Posterior cingulate gyrus (tissue), 11 donors: ENCODE measurements at regions not wholly inside any gene's neighbourhood (a gene's known extent, or its start where the extent isn't known, plus 50 kb on each side); places are given as distances from the start of the nearest gene placed in this dataset.

Source experiments
- DNase-seq, 10 donors: peaks; one replicate each; pipeline versions ENCODE4 v3.0.0 to v3.0.0-alpha.2; 2020 to 2021; ENCODE audit warnings: mixed read lengths in 3 of 10
- intact Hi-C: fragments of 100-400 bp; cut with DNase I; formaldehyde crosslinking; loops from one replicate; pipeline ENCODE4 v1.15.1; 2023

DNA sequence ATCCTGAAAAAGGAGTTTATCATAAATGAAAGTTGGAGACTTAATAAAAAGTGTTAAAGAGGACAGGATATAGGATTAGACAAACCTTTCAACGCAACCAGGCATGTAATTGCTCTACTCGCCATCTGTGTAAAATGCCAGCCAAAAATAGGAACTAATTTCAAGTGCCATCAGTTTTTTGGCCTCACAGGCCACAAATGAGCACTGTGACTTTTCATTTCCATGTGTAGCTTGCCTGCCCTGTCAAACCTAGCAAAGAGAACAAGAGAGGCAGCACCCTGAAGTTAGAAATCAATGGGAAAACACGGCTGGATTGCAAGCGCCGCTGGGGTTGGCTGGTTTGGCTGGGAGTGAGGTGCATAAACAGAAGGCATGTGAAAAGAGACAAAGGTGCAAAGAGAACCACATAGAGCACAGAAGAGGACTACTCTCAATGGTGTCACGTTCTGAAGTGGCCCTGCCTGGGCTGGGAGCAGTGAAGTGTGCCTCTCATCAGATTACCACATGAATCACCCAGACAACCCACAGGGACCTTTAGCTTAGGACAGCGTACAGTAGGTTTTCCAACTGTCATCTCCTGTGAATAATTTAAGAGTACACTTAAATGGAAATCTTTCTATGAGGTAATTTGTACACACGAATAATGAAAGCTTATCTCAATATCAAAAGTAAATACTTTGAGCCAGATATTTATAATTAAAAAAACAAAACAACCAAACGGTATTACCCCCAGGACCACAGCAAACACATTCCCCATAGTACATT, 78.0 kb upstream of the NHSL1 start:
- intact Hi-C loops = no loop called here

GRCh38 chr6:138580040-138580439, 80.7 kb upstream of the NHSL1 start:
- no peak for DNase-seq
- intact Hi-C loops = no loop called here

More for the DNA sequence above, 78.0 kb upstream of the NHSL1 start:
- no peak for DNase-seq

- no peak for DNase-seq
- intact Hi-C loops = no loop called here
Measured at GRCh38 chr6:138580801-138581200, 81.5 kb upstream of the NHSL1 start.

- no peak for DNase-seq
- intact Hi-C loops = no loop called here
Measured at GRCh38 chr6:138582573-138582972, 83.3 kb upstream of the NHSL1 start.

GRCh38 chr6:138586638-138587037, 87.3 kb upstream of the NHSL1 start:
- no peak for DNase-seq

GRCh38 chr6:138588805-138589434, 89.6 kb upstream of the NHSL1 start:
- intact Hi-C loops = loop anchor here (2.0 kb wide), 1 partner anchor 178 kb away; no protein-coding TSS in a partner anchor
- peak in 5 of 10 donors; percentile 39 to 63 (median 53) for DNase-seq

More at GRCh38 chr6:138586638-138587037, 87.3 kb upstream of the NHSL1 start:
- intact Hi-C loops = no loop called here

DNA sequence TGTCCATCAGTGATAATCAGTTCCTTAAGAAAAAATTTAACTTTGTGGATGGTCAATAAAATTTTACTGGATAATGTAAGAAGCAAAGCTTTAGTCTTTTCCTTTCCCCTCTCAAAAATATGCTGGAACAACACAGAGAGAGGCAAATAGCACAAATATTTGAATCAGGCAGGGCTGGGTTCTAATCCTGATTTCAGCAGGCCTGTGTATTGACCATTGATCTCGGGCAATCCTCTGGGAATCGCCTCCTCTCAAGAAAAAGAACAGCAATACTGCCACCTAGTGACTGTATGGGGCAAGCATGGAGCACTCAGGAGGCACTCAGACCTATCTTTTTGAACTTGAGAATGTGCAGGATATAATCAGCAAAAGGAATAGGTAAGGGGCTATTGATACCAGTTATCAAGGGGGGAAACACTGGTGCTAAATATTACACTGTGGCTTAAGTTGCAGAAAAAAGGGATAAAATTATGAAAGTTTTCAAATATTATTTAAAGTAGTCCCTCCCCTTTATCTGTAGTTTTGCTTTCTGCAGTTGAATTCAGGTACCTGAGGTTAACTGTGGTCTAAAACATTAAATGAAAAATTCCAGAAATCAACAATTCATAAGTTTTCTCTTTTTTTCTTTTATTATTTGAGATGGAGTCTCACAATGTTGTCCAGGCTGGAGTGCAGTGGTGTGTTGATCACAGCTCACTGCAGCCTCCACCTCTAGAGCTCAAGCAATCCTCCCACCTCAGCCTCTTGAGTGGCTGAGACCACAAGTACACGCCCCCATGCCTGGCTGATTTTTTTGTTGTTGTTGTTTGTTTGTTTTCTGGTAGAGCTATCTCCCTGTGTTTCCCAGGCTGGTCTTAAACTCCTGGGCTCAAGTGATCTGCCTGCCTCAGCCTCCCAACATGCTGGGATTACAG, 91.8 kb upstream of the NHSL1 start:
- peak in 4 of 10 donors; percentile 42 to 63 (median 58) for DNase-seq
- intact Hi-C loops = loop anchor here (1.0 to 5.0 kb wide), 3 partner anchors 162 to 771 kb away; no protein-coding TSS in a partner anchor

DNA sequence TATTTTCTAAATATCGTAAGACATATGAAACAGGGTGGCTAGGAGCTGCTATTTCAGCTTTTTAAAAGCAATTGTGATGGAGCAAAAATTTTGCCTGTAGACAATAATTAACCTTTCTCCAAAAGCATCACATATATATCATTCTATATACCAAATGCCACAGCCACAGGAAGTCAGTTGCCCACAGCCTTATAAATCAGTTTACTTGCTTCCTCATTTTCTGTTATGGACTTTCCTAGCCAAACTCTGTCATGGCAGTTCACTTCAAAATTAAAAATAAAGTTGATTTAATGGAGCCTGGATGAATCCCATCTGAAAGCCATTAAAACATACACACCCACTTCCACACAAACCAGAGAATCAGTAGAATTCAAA, 93.4 kb upstream of the NHSL1 start:
- no peak for DNase-seq
- intact Hi-C loops = loop anchor here (5.0 kb wide), 2 partner anchors 480 to 770 kb away; no protein-coding TSS in a partner anchor

DNA sequence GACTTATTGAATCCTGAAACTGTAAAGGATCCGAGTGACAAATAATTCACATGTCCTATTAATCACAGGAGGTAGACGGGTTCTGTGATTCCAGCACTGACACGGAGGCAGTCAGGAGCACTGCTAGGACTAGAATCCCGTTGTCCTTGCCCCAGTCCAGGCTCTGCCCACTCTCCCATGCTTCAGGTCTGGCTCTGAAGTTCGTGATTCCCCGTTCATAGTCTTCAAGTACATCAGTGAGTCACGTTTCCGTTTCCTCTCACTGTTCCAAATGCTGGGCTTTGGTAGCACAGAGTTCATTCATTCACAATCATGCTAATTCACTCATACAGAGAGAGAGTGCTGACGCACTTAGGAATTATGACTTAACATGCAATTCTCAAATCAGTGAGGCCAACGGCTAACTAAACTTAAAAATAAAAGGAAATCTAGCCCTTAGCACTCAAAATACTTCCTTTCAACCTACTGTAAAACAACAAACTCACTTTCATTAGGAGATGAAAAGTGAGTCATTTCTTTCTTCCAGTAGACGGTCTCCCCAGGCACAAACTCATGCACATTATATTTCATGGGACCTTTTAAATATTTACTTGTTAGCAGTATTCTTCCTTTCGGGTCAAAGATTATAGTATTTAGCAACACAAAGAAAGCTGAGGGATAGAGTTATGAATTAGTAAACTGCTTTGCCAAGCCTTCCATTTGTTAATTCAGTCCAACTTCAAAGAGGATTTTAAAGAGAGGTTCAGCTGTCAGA, 94.0 kb upstream of the NHSL1 start:
- no peak for DNase-seq
- intact Hi-C loops = loop anchor here (5.0 kb wide), 2 partner anchors 481 to 769 kb away; no protein-coding TSS in a partner anchor

DNA sequence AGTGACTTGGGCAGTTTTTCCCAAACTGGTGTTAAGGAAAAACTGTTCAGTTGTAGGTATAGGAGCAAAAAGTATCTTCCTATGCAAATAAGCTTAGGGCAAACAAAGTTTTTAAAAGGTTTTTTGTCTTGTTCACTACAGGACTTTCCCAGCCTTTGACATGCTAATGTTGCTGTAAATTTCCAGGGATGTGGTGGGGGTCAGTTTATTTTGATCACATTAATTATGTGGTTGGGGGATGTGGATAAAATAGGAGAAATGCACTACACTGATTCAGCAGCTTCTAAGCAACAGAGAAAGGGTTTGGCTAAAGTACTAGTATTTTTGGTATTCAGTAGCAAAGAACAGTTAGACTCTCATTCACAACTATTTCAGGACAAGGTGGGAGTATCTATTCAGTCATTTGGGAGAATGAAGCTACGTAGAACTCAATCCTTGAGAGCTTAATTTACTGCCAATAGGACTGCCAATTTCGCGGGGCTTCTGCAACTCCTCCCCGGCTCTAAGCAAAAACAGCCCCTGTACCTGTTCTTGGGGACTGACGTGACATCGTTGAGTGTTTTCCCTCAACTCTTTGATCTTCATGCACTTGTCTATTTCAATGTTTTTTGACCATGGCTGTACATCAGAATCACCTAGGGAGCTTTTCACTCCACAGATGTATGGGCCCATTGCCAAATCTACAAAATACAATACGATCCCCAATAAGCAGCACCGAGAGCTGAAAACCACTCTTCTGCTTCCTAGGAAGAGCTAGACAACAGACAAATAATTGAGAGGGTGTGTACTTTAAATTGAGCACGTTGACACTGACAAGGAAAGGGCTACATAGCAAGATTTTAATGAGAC, 94.8 kb upstream of the NHSL1 start:
- no peak for DNase-seq
- intact Hi-C loops = loop anchor here (5.0 kb wide), 2 partner anchors 482 to 768 kb away; no protein-coding TSS in a partner anchor

- no peak for DNase-seq
- intact Hi-C loops = loop anchor here (5.0 kb wide), 2 partner anchors 482 to 768 kb away; no protein-coding TSS in a partner anchor
Measured at GRCh38 chr6:138594758-138595140, 95.5 kb upstream of the NHSL1 start.

- intact Hi-C loops = no loop called here
- DNase-seq = no peak
Measured at GRCh38 chr6:138596126-138596525, 96.8 kb upstream of the NHSL1 start.

DNA sequence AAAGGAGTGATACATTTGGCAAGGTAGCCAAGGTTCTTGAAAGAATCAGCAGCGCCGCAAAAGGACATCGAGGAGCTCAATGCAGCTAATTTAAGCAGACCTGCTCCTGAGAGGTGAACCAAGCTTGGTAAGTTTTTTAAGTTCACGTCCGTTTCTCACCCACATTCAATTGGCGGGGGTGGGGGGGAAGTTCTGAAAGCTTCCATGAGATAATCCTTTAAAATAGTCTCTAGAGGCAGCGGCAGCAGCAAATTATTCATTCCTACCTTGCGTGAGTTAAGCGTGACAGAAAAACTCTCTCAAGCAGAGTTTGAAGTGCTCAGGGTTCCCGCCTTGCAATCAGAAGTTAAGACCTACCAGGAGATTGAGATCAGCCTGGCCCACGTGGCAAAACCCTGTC, 97.3 kb upstream of the NHSL1 start:
- intact Hi-C loops = no loop called here

DNA sequence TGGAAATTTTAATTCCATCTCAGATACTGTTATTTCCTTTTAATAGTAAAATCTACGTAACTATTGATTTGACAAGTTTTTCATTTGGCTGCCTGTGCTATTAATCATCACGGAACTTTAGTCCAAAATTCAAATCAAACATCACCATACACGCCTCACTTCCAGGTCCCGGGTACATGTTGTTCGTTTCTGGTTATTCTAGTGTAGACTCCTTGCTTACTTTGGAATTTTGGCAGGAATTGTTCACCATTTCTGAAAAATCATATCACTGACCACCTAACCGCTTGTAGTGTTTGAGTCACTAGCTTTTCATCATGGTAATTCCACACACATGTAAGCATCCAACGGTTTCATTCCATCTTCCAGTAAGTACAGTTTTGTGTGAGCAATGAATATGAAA, 98.0 kb upstream of the NHSL1 start:
- intact Hi-C loops = no loop called here
- DNase-seq = no peak

More for the DNA sequence above, 97.3 kb upstream of the NHSL1 start:
- DNase-seq = no peak

- intact Hi-C loops = no loop called here
Measured at GRCh38 chr6:138598562-138599173, 99.4 kb upstream of the NHSL1 start.

GRCh38 chr6:138600261-138600660, 101.0 kb upstream of the NHSL1 start:
- no peak for DNase-seq
- intact Hi-C loops = no loop called here

More at GRCh38 chr6:138598562-138599173, 99.4 kb upstream of the NHSL1 start:
- no peak for DNase-seq

DNA sequence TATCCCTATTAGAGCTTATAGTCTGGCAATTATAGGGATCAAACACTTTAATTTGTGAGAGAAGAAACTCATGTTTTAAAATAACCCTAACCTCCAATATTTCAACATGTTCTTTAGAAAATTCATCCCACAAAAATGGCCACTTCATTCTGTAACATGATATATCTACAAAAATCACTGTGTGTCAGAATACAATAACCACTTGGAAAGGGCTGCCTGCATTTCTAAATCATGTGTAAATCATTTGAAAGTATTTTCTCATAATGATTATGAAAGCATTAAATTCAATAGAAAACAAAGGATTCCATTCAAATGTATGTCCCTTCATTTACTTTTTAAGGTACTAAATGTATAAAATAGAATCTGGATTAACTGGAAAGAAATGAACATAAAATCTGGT, 101.4 kb upstream of the NHSL1 start:
- no peak for DNase-seq
- intact Hi-C loops = no loop called here

DNA sequence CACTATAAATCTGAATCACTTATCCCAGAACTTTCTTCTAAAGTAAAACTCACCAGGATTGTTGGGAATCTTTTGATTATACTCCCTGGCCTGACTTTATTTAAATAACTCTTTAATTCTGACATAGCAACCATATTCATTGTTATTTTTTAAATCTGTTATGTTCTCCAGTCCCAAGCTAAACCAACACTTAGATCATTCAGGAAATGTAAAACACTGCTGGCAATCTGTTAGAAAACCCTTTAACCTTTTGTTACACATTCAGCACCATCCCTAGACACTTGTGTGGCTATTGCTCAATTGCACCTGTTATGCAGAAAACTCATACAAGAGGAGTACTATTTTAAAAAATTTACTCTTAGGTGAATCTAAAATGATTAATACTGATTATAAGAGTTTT, 101.8 kb upstream of the NHSL1 start:
- no peak for DNase-seq
- intact Hi-C loops = no loop called here

DNA sequence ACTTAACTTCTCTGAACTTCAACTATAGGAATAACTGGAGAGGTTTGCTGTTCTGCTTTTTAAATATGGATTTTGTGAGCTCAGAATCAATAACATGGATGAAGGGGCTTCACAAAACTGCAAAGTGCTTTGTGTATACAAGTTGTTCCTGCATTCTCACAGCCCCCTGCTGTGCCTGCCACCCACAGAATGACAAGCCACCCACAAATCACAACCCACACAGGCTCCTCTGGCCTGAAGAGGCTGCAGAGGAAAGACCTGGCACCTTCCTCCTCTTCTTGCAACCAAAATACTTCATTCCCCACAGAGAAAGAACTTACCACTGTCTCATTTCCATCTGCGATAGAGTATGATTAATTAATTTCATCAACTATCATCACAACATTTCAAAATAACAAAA, 106.7 kb upstream of the NHSL1 start:
- intact Hi-C loops = no loop called here
- no peak for DNase-seq
